Nephron progenitor cell (in vitro differentiated cells): ENCODE measurements at regions not wholly inside any gene's neighbourhood (a gene's known extent, or its start where the extent isn't known, plus 50 kb on each side); places are given as distances from the start of the nearest gene placed in this dataset.
A peak's percentile ranks its signal among the peaks of the same experiment; 100 is the strongest.
"Not testable (repeated sequence)": the region's sequence is repeated elsewhere in the genome, so short reads cannot be mapped to it uniquely, and the experiment has no call there.

Experiments used
- DNase-seq: peaks from one replicate; pipeline ENCODE4 v3.0.0; 2021
- H3K27ac Mint-ChIP-seq: 2 replicates; pipeline ENCODE4 v1.8.0; 2021; ENCODE audit warnings: mild to moderate bottlenecking, moderate library complexity, mixed read lengths
- H3K27me3 Mint-ChIP-seq: 2 replicates; pipeline ENCODE4 v1.8.0; 2021; ENCODE audit warnings: mild to moderate bottlenecking, low read depth, mixed read lengths; ENCODE audit not compliant: poor library complexity
- H3K36me3 Mint-ChIP-seq: 2 replicates; pipeline ENCODE4 v1.8.0; 2021; ENCODE audit warnings: low read depth, mixed read lengths
- H3K4me1 Mint-ChIP-seq: 2 replicates; pipeline ENCODE4 v1.8.0; 2021; ENCODE audit warnings: mixed read lengths
- H3K4me3 Mint-ChIP-seq: 2 replicates; pipeline ENCODE4 v1.8.0; 2021; ENCODE audit warnings: mild to moderate bottlenecking, moderate library complexity, mixed read lengths
- H3K9me3 Mint-ChIP-seq: 2 replicates; pipeline ENCODE4 v1.8.0; 2021; ENCODE audit warnings: mild to moderate bottlenecking, moderate library complexity, mixed read lengths
- TF ChIP-seq, protein P1 (sequence below): fragments of 200-600 bp; sonication (generic); IDR thresholded peaks from 2 replicates; pipeline ENCODE4 v1.5.0; 2021; ENCODE audit warnings: antibody characterized with exemption

DNA sequence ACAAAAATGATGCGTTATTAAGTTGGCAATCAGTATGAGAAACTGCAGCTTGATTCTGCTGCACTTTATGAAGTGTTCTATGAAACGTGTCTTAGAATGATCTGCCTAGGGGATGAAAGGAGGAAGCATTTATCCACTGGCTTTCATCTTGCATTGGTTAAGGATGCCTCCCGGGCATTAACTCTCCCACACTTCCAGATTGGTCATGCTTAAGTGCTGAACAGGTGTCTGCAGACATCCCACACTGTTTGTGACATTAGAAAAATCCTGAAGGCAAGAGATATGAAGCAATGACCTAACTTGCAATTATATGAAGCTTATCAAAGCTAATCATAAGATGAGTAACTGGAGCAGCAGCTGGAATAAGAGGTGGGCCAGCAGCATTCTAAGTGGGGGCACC lies 437.3 kb downstream of the NSUN3 start:
- DNase-seq: no peak
- Mint-ChIP-seq H3K4me3 (no peak overlapping the region), H3K27me3 (peaks cover 10% of the 10 kb centered on the region), H3K36me3 (no peaks in the 10 kb centered on the region), H3K9me3 (peaks cover 19% of the 10 kb centered on the region), H3K4me1 (no peaks in the 10 kb centered on the region), H3K27ac (no peak overlapping the region)
- TF ChIP-seq, protein P1, sequence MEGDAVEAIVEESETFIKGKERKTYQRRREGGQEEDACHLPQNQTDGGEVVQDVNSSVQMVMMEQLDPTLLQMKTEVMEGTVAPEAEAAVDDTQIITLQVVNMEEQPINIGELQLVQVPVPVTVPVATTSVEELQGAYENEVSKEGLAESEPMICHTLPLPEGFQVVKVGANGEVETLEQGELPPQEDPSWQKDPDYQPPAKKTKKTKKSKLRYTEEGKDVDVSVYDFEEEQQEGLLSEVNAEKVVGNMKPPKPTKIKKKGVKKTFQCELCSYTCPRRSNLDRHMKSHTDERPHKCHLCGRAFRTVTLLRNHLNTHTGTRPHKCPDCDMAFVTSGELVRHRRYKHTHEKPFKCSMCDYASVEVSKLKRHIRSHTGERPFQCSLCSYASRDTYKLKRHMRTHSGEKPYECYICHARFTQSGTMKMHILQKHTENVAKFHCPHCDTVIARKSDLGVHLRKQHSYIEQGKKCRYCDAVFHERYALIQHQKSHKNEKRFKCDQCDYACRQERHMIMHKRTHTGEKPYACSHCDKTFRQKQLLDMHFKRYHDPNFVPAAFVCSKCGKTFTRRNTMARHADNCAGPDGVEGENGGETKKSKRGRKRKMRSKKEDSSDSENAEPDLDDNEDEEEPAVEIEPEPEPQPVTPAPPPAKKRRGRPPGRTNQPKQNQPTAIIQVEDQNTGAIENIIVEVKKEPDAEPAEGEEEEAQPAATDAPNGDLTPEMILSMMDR: no peak

DNA sequence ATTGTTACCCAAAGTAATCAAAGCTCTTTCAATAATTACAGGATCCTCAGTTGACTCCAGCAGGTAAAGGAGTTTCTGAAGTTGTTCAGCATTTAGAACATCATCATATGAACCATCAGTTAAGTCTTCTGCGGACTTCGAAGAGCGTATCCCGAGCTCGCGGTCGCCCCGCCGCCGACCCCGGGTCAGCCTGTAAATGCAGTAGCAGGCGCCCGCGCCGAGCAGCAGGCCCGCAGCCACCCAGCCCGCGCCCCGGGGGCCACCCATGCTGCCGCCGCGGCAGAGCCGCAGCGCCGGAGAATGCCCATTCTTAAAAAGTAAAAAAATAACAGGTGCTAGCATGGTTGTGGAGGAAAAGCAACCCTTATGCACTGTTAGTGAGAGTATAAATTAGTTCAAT lies 444.5 kb downstream of the NSUN3 start:
- H3K36me3 Mint-ChIP-seq, H3K4me1 Mint-ChIP-seq, H3K27ac Mint-ChIP-seq, H3K27me3 Mint-ChIP-seq, DNase-seq, H3K4me3 Mint-ChIP-seq: not testable (repeated sequence)
- H3K9me3 Mint-ChIP-seq: peaks cover 19% of the 10 kb centered on the region

DNA sequence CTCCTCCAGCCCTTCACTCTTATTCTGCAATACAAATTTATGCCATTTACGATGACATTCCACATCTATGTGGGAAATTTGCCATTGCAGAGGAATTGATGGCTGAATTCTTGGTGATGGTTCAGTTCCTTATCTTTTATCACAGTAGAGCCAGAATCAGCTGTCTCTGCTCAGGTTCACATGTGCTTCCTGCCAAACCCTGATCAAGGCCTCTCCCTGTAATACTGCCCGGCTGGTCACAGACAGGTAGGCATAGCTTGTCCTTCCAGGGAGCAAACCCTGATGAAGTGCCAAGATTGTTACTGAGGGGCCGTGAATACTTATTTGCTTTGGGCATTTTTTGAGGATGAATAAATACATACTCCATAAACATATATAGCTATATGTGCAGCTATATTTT lies 450.0 kb downstream of the NSUN3 start:
- H3K4me1 Mint-ChIP-seq: no peaks in the 10 kb centered on the region
- no peaks in the 10 kb centered on the region for H3K9me3 Mint-ChIP-seq
- no peak overlapping the region for H3K4me3 Mint-ChIP-seq
- H3K27ac Mint-ChIP-seq: no peak overlapping the region
- H3K27me3 Mint-ChIP-seq: peaks cover 5% of the 10 kb centered on the region
- DNase-seq: no peak
- TF ChIP-seq, protein P1: no peak
- H3K36me3 Mint-ChIP-seq: no peaks in the 10 kb centered on the region

GRCh38 chr3:94513600-94513999 lies 450.7 kb downstream of the NSUN3 start:
- H3K27ac Mint-ChIP-seq: no peak overlapping the region
- TF ChIP-seq, protein P1: no peak
- no peaks in the 10 kb centered on the region for H3K36me3 Mint-ChIP-seq
- H3K9me3 Mint-ChIP-seq: no peaks in the 10 kb centered on the region
- no peak for DNase-seq
- H3K27me3 Mint-ChIP-seq: peaks cover 5% of the 10 kb centered on the region
- H3K4me3 Mint-ChIP-seq: no peak overlapping the region
- no peaks in the 10 kb centered on the region for H3K4me1 Mint-ChIP-seq

- H3K27ac Mint-ChIP-seq: no peak overlapping the region
- no peaks in the 10 kb centered on the region for H3K9me3 Mint-ChIP-seq
- TF ChIP-seq, protein P1: no peak
- H3K36me3 Mint-ChIP-seq: no peaks in the 10 kb centered on the region
- DNase-seq: no peak
- no peak overlapping the region for H3K4me3 Mint-ChIP-seq
- H3K4me1 Mint-ChIP-seq: no peaks in the 10 kb centered on the region
- H3K27me3 Mint-ChIP-seq: peaks cover 6% of the 10 kb centered on the region
These were observed 453.1 kb downstream of the NSUN3 start for GRCh38 chr3:94515983-94516382.

DNA sequence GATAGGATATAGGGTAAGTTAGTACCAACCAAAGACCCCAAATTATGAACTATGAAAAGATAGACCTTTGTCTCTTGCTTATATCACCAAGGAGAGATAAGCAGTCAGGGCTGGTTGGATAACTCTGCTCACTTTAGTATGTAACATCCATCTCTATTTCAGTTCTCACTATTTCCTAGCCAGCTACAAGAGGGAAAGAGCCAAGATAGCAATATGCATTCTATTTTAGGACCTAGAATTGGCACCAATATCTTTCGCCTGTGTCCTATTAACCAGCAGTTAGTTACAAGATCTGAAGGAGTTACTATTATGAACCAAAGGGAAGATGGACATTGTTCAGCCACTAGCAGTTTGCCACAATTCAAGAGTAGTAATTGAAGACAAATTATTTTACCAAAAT lies 457.5 kb downstream of the NSUN3 start:
- no peaks in the 10 kb centered on the region for H3K36me3 Mint-ChIP-seq
- TF ChIP-seq, protein P1: no peak
- H3K4me3 Mint-ChIP-seq: no peak overlapping the region
- H3K27me3 Mint-ChIP-seq: peaks cover 4% of the 10 kb centered on the region
- H3K9me3 Mint-ChIP-seq: no peaks in the 10 kb centered on the region
- peaks cover 19% of the 10 kb centered on the region for H3K4me1 Mint-ChIP-seq
- no peak for DNase-seq
- no peak overlapping the region for H3K27ac Mint-ChIP-seq

DNA sequence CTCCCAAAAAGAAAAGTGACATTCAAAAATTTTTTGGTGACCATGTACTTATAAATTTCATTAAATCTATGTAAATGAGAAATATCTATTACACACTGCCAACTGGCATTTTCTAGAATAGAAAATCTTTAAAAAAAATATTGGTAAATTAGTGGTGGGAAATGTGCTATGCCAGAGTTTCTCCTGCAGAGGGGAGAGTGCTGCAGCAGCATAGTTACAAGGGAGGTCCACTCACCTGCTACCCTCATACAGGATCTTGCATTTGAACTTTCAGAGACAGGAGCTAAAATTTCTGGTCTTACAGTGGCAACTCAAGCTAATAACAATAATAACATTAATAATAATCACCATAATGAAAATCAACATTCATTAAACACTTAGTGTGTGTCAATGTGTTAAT lies 459.6 kb downstream of the NSUN3 start:
- Mint-ChIP-seq H3K36me3 (no peaks in the 10 kb centered on the region), H3K4me1 (peaks cover 27% of the 10 kb centered on the region), H3K27ac (no peak overlapping the region), H3K4me3 (no peak overlapping the region), H3K9me3 (no peaks in the 10 kb centered on the region), H3K27me3 (peaks cover 4% of the 10 kb centered on the region)
- DNase-seq: no peak
- TF ChIP-seq, protein P1: peak; percentile 43
